VCaP (cell line): ENCODE measurements at regions not wholly inside any gene's neighbourhood (a gene's known extent, or its start where the extent isn't known, plus 50 kb on each side); places are given as distances from the start of the nearest gene placed in this dataset.

Experiments
- H3K27ac ChIP-seq: fragments of 450-650 bp; 2 replicates; pipeline ENCODE4 v1.5.1; 2017
- TF ChIP-seq, protein P1 (sequence below): fragments of 450-650 bp; conservative IDR thresholded peaks from 2 replicates; pipeline ENCODE4 v1.5.1; 2017; ENCODE audit warnings: mild to moderate bottlenecking, moderate library complexity

DNA sequence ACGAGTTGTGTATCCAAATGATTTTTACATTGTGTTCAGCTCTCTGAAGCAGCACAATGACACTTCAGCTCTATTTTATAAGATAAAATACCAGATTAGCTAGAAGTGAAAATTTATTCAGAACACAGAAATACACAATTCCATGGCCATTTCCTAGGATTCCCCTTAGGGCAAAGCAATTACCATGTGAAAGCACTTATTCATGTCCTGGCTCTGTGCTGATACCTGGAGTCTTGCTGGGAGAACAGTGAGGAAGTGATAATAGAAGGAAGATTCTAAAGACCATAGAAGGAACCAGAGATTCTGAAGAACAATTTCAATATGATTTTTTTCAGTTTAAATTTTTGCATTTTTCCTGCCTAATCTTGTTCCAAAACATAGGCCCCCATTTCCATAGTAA lies 657.4 kb upstream of the ZWINT start:
- TF ChIP-seq, protein P1, sequence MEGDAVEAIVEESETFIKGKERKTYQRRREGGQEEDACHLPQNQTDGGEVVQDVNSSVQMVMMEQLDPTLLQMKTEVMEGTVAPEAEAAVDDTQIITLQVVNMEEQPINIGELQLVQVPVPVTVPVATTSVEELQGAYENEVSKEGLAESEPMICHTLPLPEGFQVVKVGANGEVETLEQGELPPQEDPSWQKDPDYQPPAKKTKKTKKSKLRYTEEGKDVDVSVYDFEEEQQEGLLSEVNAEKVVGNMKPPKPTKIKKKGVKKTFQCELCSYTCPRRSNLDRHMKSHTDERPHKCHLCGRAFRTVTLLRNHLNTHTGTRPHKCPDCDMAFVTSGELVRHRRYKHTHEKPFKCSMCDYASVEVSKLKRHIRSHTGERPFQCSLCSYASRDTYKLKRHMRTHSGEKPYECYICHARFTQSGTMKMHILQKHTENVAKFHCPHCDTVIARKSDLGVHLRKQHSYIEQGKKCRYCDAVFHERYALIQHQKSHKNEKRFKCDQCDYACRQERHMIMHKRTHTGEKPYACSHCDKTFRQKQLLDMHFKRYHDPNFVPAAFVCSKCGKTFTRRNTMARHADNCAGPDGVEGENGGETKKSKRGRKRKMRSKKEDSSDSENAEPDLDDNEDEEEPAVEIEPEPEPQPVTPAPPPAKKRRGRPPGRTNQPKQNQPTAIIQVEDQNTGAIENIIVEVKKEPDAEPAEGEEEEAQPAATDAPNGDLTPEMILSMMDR, result no peak
- H3K27ac ChIP-seq, result no peak overlapping the region

GRCh38 chr10:57017356-57018037 lies 656.4 kb upstream of the ZWINT start:
- no peak overlapping the region for H3K27ac ChIP-seq

GRCh38 chr10:57015595-57016318 lies 654.7 kb upstream of the ZWINT start:
- TF ChIP-seq, protein P1, result no peak
- peak overlapping the region; percentile 13; the same call in 1 of the 2 replicates for H3K27ac ChIP-seq

More at GRCh38 chr10:57017356-57018037, 656.4 kb upstream of the ZWINT start:
- TF ChIP-seq, protein P1, result no peak

DNA sequence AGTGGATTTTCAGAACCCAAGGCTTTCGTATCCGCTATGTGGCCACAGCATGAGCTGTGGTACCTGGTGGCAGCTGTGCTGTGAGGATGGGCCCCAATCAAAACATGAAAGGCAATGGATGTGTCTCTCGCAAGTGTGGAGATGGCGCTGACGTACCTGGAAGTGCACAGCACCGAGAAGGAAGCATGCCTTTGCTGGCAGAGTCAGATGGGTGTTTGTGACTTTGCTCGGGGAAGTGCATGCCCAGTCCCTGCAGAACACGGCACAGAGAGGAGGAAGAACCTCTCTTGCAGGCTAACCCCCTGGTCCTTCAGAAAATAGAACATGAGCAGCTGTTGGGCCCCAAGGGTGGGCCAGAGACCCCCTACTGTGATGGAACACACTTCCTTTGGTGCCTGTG lies 654.1 kb upstream of the ZWINT start:
- TF ChIP-seq, protein P1, result no peak
- peak overlapping the region; percentile 13; the same call in 1 of the 2 replicates for H3K27ac ChIP-seq

DNA sequence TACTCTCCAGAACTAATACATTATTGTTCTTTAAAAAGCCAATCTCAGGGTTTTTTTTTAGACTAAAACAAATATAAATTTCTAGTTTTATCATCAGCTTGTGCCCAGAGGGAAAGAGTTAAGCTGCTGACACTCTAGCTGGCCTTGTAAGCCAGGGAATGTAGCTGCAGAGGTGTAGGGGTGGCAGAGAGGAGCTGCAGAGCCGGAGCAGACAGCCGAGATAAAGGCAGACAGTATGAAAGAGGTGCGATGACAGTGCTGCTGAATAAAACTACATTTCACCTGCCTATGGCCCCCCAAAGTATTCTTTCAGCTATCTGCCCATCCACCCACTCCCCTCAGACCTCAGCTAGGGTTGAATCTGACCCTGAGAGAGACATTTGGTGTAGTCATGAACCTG lies 653.7 kb upstream of the ZWINT start:
- TF ChIP-seq, protein P1, result no peak
- H3K27ac ChIP-seq, result no peak overlapping the region

DNA sequence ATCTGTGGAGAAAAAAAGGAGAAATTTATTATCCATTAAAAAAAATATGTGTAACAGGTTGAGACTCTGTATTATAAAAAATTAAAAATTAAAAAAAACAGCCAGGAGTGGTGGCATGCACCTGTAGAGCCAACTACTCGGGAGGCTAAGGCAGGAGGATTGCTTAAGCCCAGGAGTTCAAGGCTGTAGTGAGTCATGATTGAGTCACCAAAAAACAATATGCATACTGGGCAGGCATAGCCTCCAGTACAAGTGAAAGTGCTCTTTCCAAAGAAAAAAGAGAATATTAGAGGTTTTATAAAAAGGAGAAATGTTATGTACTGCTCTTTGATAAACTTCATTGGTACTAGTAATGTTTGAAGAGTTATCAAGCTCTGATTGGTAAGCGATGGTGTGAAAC lies 647.1 kb upstream of the ZWINT start:
- TF ChIP-seq, protein P1, result no peak
- no peak overlapping the region for H3K27ac ChIP-seq

DNA sequence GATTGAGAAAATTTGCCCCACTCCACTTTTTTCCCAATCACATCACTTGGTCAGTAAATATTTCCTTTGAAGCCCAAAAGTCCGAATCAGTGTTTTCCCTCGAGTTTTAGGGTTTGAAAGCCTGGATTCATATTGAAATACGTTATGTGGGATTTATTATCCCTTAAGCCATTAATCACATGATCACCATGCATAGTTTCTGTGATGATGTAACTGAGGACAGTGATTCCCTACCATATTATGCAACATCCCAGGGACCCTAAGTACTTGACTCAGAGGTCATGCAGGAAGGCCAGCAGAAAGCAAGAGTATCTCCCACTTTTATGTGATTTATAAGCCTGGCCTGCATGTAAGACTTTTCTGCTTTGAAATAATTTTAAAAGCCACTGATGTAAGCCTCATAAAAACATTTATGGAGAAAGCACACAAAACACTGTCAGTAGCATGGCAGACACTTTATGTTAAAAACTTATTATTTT lies 630.6 kb upstream of the ZWINT start:
- TF ChIP-seq, protein P1, result no peak
- no peak overlapping the region for H3K27ac ChIP-seq
